Kidney (tissue), 13 donors: ENCODE measurements at regions not wholly inside any gene's neighbourhood (a gene's known extent, or its start where the extent isn't known, plus 50 kb on each side); places are given as distances from the start of the nearest gene placed in this dataset.
A peak's percentile ranks its signal among the peaks of the same experiment; 100 is the strongest.

Experiments
- DNase-seq, 5 donors: peaks; one replicate each; pipeline ENCODE4 v3.0.0-alpha.2; 2013 to 2020
- FAIRE-seq: peaks from 2 replicates; lab custom pipeline; 2012; peaks lifted over from hg19 to GRCh38; lab: Jason Lieb, UNC
- H3K27ac ChIP-seq, 2 donors: one replicate each; pipeline ENCODE4 v1.7.0; 2013; ENCODE audit warnings: low read depth in 2 of 2, low read length in 2 of 2, inconsistent platforms in 1 of 2
- H3K27me3 ChIP-seq: one replicate; pipeline ENCODE4 v1.7.1; 2013; ENCODE audit warnings: low read length, inconsistent platforms; ENCODE audit not compliant: control insufficient read depth, insufficient read depth
- H3K36me3 ChIP-seq, 3 donors: one replicate each; pipeline versions ENCODE4 v1.7.0 to v1.7.1; 2013; ENCODE audit warnings: low read length in 3 of 3, control low read depth in 1 of 3, inconsistent platforms in 1 of 3; ENCODE audit not compliant: insufficient read depth in 3 of 3, control insufficient read depth in 2 of 3
- H3K4me1 ChIP-seq, 3 donors: one replicate each; pipeline versions ENCODE4 v1.7.0 to v1.7.1; 2013; ENCODE audit warnings: low read length in 3 of 3, inconsistent platforms in 1 of 3, low read depth in 1 of 3; ENCODE audit not compliant: control insufficient read depth in 2 of 3, insufficient read depth in 2 of 3
- H3K4me3 ChIP-seq, 3 donors: one replicate each; pipeline versions ENCODE4 v1.7.0 to v1.8.1; 2013; ENCODE audit warnings: low read length in 3 of 3, control low read depth in 1 of 3, inconsistent platforms in 1 of 3
- H3K9ac ChIP-seq, 3 donors: one replicate each; pipeline versions ENCODE4 v1.7.0 to v1.7.1; 2013; ENCODE audit warnings: low read length in 3 of 3, control low read depth in 1 of 3, inconsistent platforms in 1 of 3
- H3K9me3 ChIP-seq, 3 donors: one replicate each; pipeline versions ENCODE4 v1.7.0 to v1.7.1; 2013; ENCODE audit warnings: low read length in 3 of 3, control low read depth in 1 of 3, inconsistent platforms in 1 of 3; ENCODE audit not compliant: control insufficient read depth in 2 of 3, insufficient read depth in 1 of 3
- intact Hi-C: fragments of 100-400 bp; cut with DNase I; formaldehyde crosslinking; loops from one replicate; pipeline ENCODE4 v1.11.1; 2022
- TF ChIP-seq, protein P1 (sequence below): IDR thresholded peaks from 3 replicates; pipeline ENCODE4 v1.5.1; 2012; ENCODE audit warnings: mild to moderate bottlenecking, moderate library complexity, borderline replicate concordance; ENCODE audit not compliant: insufficient read depth; ENCODE audit errors: extremely low read depth
- donor health status: control.
- donor health status: control.
- donor health status: control.
- donor health status: control.
- donor health status: control.
- donor health status: DM: yes; HTN: yes; CAD: no.
- donor health status: Normal renal cell carcinoma (clear cell type).

DNA sequence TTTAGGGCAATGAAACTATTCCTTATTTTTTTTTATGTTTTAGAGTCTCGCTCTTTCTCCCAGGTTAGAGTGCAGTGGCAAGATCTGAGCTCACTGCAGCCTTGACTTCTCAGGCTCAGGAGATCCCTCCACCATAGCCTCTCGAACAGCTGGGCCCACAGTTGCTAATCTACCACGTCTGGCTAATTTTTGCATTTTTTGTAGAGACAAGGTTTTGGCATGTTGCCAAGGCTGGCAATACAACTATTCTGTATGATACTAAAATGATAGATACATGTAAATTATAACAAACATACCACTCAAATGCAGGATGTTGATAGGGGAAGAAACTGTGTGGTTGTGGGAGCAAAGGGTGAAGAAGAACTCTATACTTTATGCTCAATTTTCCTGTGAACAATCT lies 401.3 kb downstream of the ZFHX3 start:
- no peak overlapping the region for H3K27ac ChIP-seq
- H3K9me3 ChIP-seq, result peaks cover 0 to 7% (median 2%) of the 10 kb centered on the region in 3 donors
- H3K9ac ChIP-seq, result no peak overlapping the region
- intact Hi-C loops, result no loop called here
- TF ChIP-seq, protein P1, sequence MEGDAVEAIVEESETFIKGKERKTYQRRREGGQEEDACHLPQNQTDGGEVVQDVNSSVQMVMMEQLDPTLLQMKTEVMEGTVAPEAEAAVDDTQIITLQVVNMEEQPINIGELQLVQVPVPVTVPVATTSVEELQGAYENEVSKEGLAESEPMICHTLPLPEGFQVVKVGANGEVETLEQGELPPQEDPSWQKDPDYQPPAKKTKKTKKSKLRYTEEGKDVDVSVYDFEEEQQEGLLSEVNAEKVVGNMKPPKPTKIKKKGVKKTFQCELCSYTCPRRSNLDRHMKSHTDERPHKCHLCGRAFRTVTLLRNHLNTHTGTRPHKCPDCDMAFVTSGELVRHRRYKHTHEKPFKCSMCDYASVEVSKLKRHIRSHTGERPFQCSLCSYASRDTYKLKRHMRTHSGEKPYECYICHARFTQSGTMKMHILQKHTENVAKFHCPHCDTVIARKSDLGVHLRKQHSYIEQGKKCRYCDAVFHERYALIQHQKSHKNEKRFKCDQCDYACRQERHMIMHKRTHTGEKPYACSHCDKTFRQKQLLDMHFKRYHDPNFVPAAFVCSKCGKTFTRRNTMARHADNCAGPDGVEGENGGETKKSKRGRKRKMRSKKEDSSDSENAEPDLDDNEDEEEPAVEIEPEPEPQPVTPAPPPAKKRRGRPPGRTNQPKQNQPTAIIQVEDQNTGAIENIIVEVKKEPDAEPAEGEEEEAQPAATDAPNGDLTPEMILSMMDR, result no peak
- H3K4me1 ChIP-seq, result no peaks in the 10 kb centered on the region
- FAIRE-seq (no peak), DNase-seq (no peak)
- no peaks in the 10 kb centered on the region for H3K27me3 ChIP-seq
- H3K4me3 ChIP-seq, result no peak overlapping the region
- H3K36me3 ChIP-seq, result no peaks in the 10 kb centered on the region

GRCh38 chr16:72645538-72645937 lies 402.4 kb downstream of the ZFHX3 start:
- Histone ChIP-seq H3K9ac (no peak overlapping the region), H3K4me1 (no peaks in the 10 kb centered on the region), H3K4me3 (no peak overlapping the region), H3K36me3 (no peaks in the 10 kb centered on the region), H3K27me3 (no peaks in the 10 kb centered on the region), H3K9me3 (peaks cover 0 to 7% (median 2%) of the 10 kb centered on the region in 3 donors), H3K27ac (no peak overlapping the region)
- DNase-seq (no peak), FAIRE-seq (no peak)
- TF ChIP-seq, protein P1, result no peak
- intact Hi-C loops, result no loop called here

DNA sequence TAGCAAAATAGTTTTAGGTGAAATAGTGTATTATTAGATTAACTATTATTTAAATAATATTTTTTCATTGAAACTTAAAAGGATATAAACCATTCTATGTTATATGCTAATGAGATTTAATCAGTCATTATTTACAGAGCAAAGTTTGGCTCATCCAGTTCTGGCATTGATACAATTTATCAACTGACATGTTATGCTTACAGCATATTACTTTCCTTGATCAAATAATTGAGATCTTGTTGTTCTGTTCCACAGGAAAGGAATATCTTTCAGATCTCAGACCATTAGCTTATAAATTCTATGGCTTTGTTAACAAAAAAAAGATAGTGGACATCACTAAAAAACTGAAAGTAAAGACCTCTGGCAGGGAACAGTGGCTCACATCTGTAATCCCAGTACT lies 403.0 kb downstream of the ZFHX3 start:
- Histone ChIP-seq H3K36me3 (no peaks in the 10 kb centered on the region), H3K9ac (no peak overlapping the region), H3K9me3 (peaks cover 0 to 7% (median 2%) of the 10 kb centered on the region in 3 donors), H3K4me1 (no peaks in the 10 kb centered on the region), H3K27ac (no peak overlapping the region), H3K4me3 (no peak overlapping the region), H3K27me3 (no peaks in the 10 kb centered on the region)
- TF ChIP-seq, protein P1, result no peak
- FAIRE-seq (peak; percentile 53), DNase-seq (no peak)
- intact Hi-C loops, result no loop called here

GRCh38 chr16:72639494-72639893 lies 408.4 kb downstream of the ZFHX3 start:
- DNase-seq (no peak), FAIRE-seq (no peak)
- intact Hi-C loops, result no loop called here
- Histone ChIP-seq H3K9me3 (peaks cover 0 to 7% (median 2%) of the 10 kb centered on the region in 3 donors), H3K27me3 (no peaks in the 10 kb centered on the region), H3K4me1 (no peaks in the 10 kb centered on the region), H3K36me3 (no peaks in the 10 kb centered on the region), H3K27ac (no peak overlapping the region), H3K9ac (no peak overlapping the region), H3K4me3 (no peak overlapping the region)
- TF ChIP-seq, protein P1, result no peak
